H9 (cell line): ENCODE measurements at regions not wholly inside any gene's neighbourhood (a gene's known extent, or its start where the extent isn't known, plus 50 kb on each side); places are given as distances from the start of the nearest gene placed in this dataset.
"Not testable (repeated sequence)": the region's sequence is repeated elsewhere in the genome, so short reads cannot be mapped to it uniquely, and the experiment has no call there.

Experiments used
- DNase-seq: peaks from one replicate; pipeline ENCODE4 v3.0.0-alpha.2; 2017
- H2AFZ ChIP-seq: one replicate; pipeline ENCODE4 v1.6.1; 2013; ENCODE audit warnings: mild to moderate bottlenecking, low read length, control low read depth, moderate library complexity
- H2AK5ac ChIP-seq: 2 replicates; pipeline ENCODE4 v1.6.1; 2013; ENCODE audit warnings: low read length, control low read depth, mixed read lengths; ENCODE audit not compliant: insufficient read length
- H2BK120ac ChIP-seq: one replicate; pipeline ENCODE4 v1.6.1; 2013; ENCODE audit warnings: low read depth, mild to moderate bottlenecking, low read length, control low read depth, inconsistent platforms; ENCODE audit not compliant: poor library complexity, severe bottlenecking
- H2BK12ac ChIP-seq: 2 replicates; pipeline ENCODE4 v1.6.1; 2013; ENCODE audit warnings: low read length, control low read depth, mixed read lengths, low read depth; ENCODE audit not compliant: insufficient read length
- H2BK15ac ChIP-seq: 2 replicates; pipeline ENCODE4 v1.6.1; 2013; ENCODE audit warnings: low read depth, low read length, control low read depth
- H2BK20ac ChIP-seq: one replicate; pipeline ENCODE4 v1.6.1; 2013; ENCODE audit warnings: low read depth, mild to moderate bottlenecking, low read length, control low read depth, inconsistent platforms; ENCODE audit not compliant: poor library complexity, severe bottlenecking
- H2BK5ac ChIP-seq: 2 replicates; pipeline ENCODE4 v1.6.1; 2013; ENCODE audit warnings: low read length, control low read depth, mixed read lengths; ENCODE audit not compliant: insufficient read length
- H3K14ac ChIP-seq: 2 replicates; pipeline ENCODE4 v1.6.1; 2013; ENCODE audit warnings: low read length, control low read depth; ENCODE audit not compliant: insufficient read depth
- H3K18ac ChIP-seq: 2 replicates; pipeline ENCODE4 v1.6.1; 2013; ENCODE audit warnings: low read depth, mild to moderate bottlenecking, mixed read lengths, low read length, control low read depth; ENCODE audit not compliant: insufficient read length
- H3K23ac ChIP-seq: 2 replicates; pipeline ENCODE4 v1.6.1; 2013; ENCODE audit warnings: low read length, control low read depth, mixed read lengths, low read depth; ENCODE audit not compliant: insufficient read length
- H3K23me2 ChIP-seq: 2 replicates; pipeline ENCODE4 v1.6.1; 2013; ENCODE audit warnings: low read depth, mild to moderate bottlenecking, mixed read lengths, low read length, control low read depth; ENCODE audit not compliant: insufficient read length, poor library complexity, severe bottlenecking
- H3K27ac ChIP-seq: 2 replicates; pipeline ENCODE4 v1.5.1; 2013; ENCODE audit warnings: low read length, control low read depth, mixed read lengths, low read depth; ENCODE audit not compliant: insufficient read length
- H3K27me3 ChIP-seq: 2 replicates; pipeline ENCODE4 v1.6.1; 2013; ENCODE audit warnings: low read length, control low read depth, inconsistent platforms; ENCODE audit not compliant: insufficient read depth
- H3K4ac ChIP-seq: 2 replicates; pipeline ENCODE4 v1.6.1; 2013; ENCODE audit warnings: low read depth, mild to moderate bottlenecking, control low read depth, inconsistent platforms, low read length, moderate library complexity
- H3K4me1 ChIP-seq: 2 replicates; pipeline ENCODE4 v1.6.1; 2013; ENCODE audit warnings: low read length, control low read depth, inconsistent platforms; ENCODE audit not compliant: insufficient read depth
- H3K4me2 ChIP-seq: 2 replicates; pipeline ENCODE4 v1.6.1; 2013; ENCODE audit warnings: low read length, control low read depth, mixed read lengths; ENCODE audit not compliant: insufficient read length, insufficient read depth
- H3K56ac ChIP-seq: 2 replicates; pipeline ENCODE4 v1.6.1; 2013; ENCODE audit warnings: low read depth, mild to moderate bottlenecking, mixed read lengths, low read length, control low read depth; ENCODE audit not compliant: insufficient read length
- H3K79me1 ChIP-seq: 2 replicates; pipeline ENCODE4 v1.6.1; 2013; ENCODE audit warnings: low read depth, mild to moderate bottlenecking, moderate library complexity, low read length, control low read depth, inconsistent platforms; ENCODE audit not compliant: insufficient read depth, poor library complexity, severe bottlenecking
- H3K79me2 ChIP-seq: 2 replicates; pipeline ENCODE4 v1.6.1; 2013; ENCODE audit warnings: low read length, control low read depth, inconsistent platforms; ENCODE audit not compliant: insufficient read depth
- H3K9ac ChIP-seq: 2 replicates; pipeline ENCODE4 v1.6.1; 2013; ENCODE audit warnings: low read length, control low read depth, mixed read lengths; ENCODE audit not compliant: insufficient read length; ENCODE audit errors: extremely low read depth
- H3K9me3 ChIP-seq: one replicate; pipeline ENCODE4 v1.6.1; 2013; ENCODE audit warnings: low read depth, low read length, inconsistent platforms; ENCODE audit not compliant: control insufficient read depth
- H3T11ph ChIP-seq: one replicate; pipeline ENCODE4 v1.6.1; 2013; ENCODE audit warnings: mild to moderate bottlenecking, low read length, control low read depth, inconsistent platforms
- H4K20me1 ChIP-seq: one replicate; pipeline ENCODE4 v1.6.1; 2013; ENCODE audit not compliant: control insufficient read depth, insufficient read length, insufficient read depth
- H4K5ac ChIP-seq: 2 replicates; pipeline ENCODE4 v1.6.1; 2013; ENCODE audit warnings: low read depth, mild to moderate bottlenecking, mixed read lengths, low read length, control low read depth; ENCODE audit not compliant: insufficient read length
- H4K8ac ChIP-seq: replicated peaks from 2 replicates; pipeline ENCODE4 v1.6.1; 2013; ENCODE audit warnings: low read length, control low read depth, mixed read lengths, low read depth; ENCODE audit not compliant: insufficient read length
- H4K91ac ChIP-seq: 2 replicates; pipeline ENCODE4 v1.6.1; 2013; ENCODE audit warnings: low read depth, mild to moderate bottlenecking, moderate library complexity, mixed read lengths, low read length, control low read depth; ENCODE audit not compliant: insufficient read length
- H3K27ac Mint-ChIP-seq, 3 experiments: 2 replicates in 2 of 3; 3 replicates in 1 of 3; pipeline ENCODE4 v1.8.0; 2020 to 2021; ENCODE audit warnings: mixed read lengths in 3 of 3, mild to moderate bottlenecking in 1 of 3, moderate library complexity in 1 of 3
- H3K27me3 Mint-ChIP-seq: 2 replicates; pipeline ENCODE4 v1.8.0; 2021; ENCODE audit warnings: low read depth, mild to moderate bottlenecking, moderate library complexity, mixed read lengths
- H3K36me3 Mint-ChIP-seq, 3 experiments: 2 replicates in 2 of 3; 3 replicates in 1 of 3; pipeline ENCODE4 v1.8.0; 2020 to 2021; ENCODE audit warnings: low read depth in 3 of 3, mixed read lengths in 3 of 3; ENCODE audit not compliant: insufficient read depth in 1 of 3
- H3K4me1 Mint-ChIP-seq, 2 experiments: 2 replicates each; pipeline ENCODE4 v1.8.0; 2020; ENCODE audit warnings: mixed read lengths in 2 of 2
- H3K4me3 Mint-ChIP-seq, 2 experiments: 2 replicates in 1 of 2; 3 replicates in 1 of 2; pipeline ENCODE4 v1.8.0; 2020 to 2021; ENCODE audit warnings: mild to moderate bottlenecking in 2 of 2, mixed read lengths in 2 of 2, moderate library complexity in 1 of 2
- H3K9me3 Mint-ChIP-seq, 2 experiments: 2 replicates in 1 of 2; 3 replicates in 1 of 2; pipeline ENCODE4 v1.8.0; 2020; ENCODE audit warnings: mild to moderate bottlenecking in 2 of 2, mixed read lengths in 2 of 2, moderate library complexity in 1 of 2
- WGBS: extraction: QIAGEN DNeasy Blood & Tissue Kit; methylation state at CpG from one replicate; pipeline ENCODE4 v1.1.7; 2013; ENCODE audit warnings: missing lambda C conversion rate, low lambda C conversion rate, mixed read lengths; ENCODE audit not compliant: insufficient read length; ENCODE audit errors: extremely low coverage; 5-methylcytosine and 5-hydroxymethylcytosine counted together

- H2AK5ac ChIP-seq, H2BK5ac ChIP-seq, H3T11ph ChIP-seq, H3K18ac ChIP-seq, H3K9ac ChIP-seq, H3K27ac Mint-ChIP-seq, H3K79me2 ChIP-seq, H3K14ac ChIP-seq, H4K5ac ChIP-seq, H2BK12ac ChIP-seq, H3K36me3 Mint-ChIP-seq, DNase-seq, H4K8ac ChIP-seq, H3K56ac ChIP-seq, H4K91ac ChIP-seq, H2BK120ac ChIP-seq, H4K20me1 ChIP-seq, H3K23ac ChIP-seq, H3K4ac ChIP-seq, H3K4me1 Mint-ChIP-seq, H3K4me1 ChIP-seq, H2BK15ac ChIP-seq, H3K79me1 ChIP-seq, H3K27ac ChIP-seq, H3K4me3 Mint-ChIP-seq, H3K9me3 ChIP-seq, H3K27me3 ChIP-seq, H2BK20ac ChIP-seq, H2AFZ ChIP-seq, H3K23me2 ChIP-seq, H3K4me2 ChIP-seq: not testable (repeated sequence)
- WGBS = no CpG with 5 or more reads among the region's 1 CpG
- peaks cover 36% of the 10 kb centered on the region for H3K27me3 Mint-ChIP-seq
- H3K9me3 Mint-ChIP-seq = peaks cover 9 to 22% of the 10 kb centered on the region in 2 experiments
These were observed 79.2 kb downstream of the FOXD4L5 start for GRCh38 chr9:65205853-65206252.

DNA sequence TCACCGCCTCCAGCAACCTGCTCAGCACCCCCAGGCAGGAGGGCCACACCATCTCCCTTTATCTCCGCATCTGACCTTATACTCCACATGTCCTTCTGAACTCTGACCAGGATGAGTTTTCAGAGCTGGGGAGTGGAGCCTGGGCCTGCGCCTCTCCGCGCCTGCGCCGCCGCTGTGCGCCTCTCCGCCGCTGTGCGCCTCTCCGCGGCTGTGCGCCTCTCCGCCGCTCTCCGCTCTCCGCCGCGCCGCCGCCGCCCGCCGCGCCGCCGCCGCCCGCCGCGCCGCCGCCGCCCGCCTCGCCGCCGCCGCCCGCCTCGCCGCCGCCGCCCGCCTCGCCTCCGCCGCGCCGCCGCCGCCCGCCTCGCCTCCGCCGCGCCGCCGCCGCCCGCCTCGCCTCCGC is 89.2 kb downstream of the FOXD4L5 start:
- not testable (repeated sequence) for DNase-seq, H3K14ac ChIP-seq, H3K4me2 ChIP-seq, H3K36me3 Mint-ChIP-seq, H2BK5ac ChIP-seq, H4K8ac ChIP-seq, H3K27me3 ChIP-seq, H3K27me3 Mint-ChIP-seq, H3K4me1 Mint-ChIP-seq, H2BK120ac ChIP-seq, H2BK15ac ChIP-seq, H3K23ac ChIP-seq, H3K4ac ChIP-seq, H3K9me3 Mint-ChIP-seq, H3K4me1 ChIP-seq, H4K20me1 ChIP-seq, H3K56ac ChIP-seq, H4K5ac ChIP-seq, H2AK5ac ChIP-seq, H2BK20ac ChIP-seq, H3K27ac ChIP-seq, H3K79me2 ChIP-seq, H3K9ac ChIP-seq, H2BK12ac ChIP-seq, H4K91ac ChIP-seq, H3K9me3 ChIP-seq, H3K79me1 ChIP-seq, H3K23me2 ChIP-seq, H2AFZ ChIP-seq, H3K18ac ChIP-seq, H3T11ph ChIP-seq, H3K27ac Mint-ChIP-seq
- WGBS = no CpG with 5 or more reads among the region's 65 CpGs
- H3K4me3 Mint-ChIP-seq = peak overlapping the region; percentile 49 to 59; a peak in 2 of 5 replicates
